Muscle layer of duodenum (tissue), 2 donors: ENCODE measurements at regions not wholly inside any gene's neighbourhood (a gene's known extent, or its start where the extent isn't known, plus 50 kb on each side); places are given as distances from the start of the nearest gene placed in this dataset.

ENCODE experiments used
- H3K27ac ChIP-seq: one replicate; pipeline ENCODE4 v1.7.0; 2013; ENCODE audit warnings: mild to moderate bottlenecking, low read length
- H3K27me3 ChIP-seq: one replicate; pipeline ENCODE4 v1.7.0; 2013; ENCODE audit warnings: low read depth, mild to moderate bottlenecking, control low read depth, low read length
- H3K36me3 ChIP-seq, 2 donors: one replicate each; pipeline ENCODE4 v1.7.0; 2013; ENCODE audit warnings: low read length in 2 of 2, control low read depth in 1 of 2, mild to moderate bottlenecking in 1 of 2; ENCODE audit not compliant: insufficient read depth in 2 of 2, control insufficient read depth in 1 of 2
- H3K4me1 ChIP-seq, 2 donors: one replicate each; pipeline ENCODE4 v1.7.0; 2013; ENCODE audit warnings: low read length in 2 of 2, mild to moderate bottlenecking in 2 of 2, control low read depth in 1 of 2, moderate library complexity in 1 of 2; ENCODE audit not compliant: insufficient read depth in 2 of 2, control insufficient read depth in 1 of 2
- H3K4me3 ChIP-seq, 2 donors: one replicate each; pipeline ENCODE4 v1.7.0; 2013; ENCODE audit warnings: low read length in 2 of 2, low read depth in 1 of 2, mild to moderate bottlenecking in 1 of 2
- H3K9me3 ChIP-seq, 2 donors: one replicate each; pipeline ENCODE4 v1.7.0; 2013; ENCODE audit warnings: low read length in 2 of 2, control low read depth in 1 of 2, mild to moderate bottlenecking in 1 of 2; ENCODE audit not compliant: control insufficient read depth in 1 of 2
- donor health status: healthy.

- Histone ChIP-seq H3K4me1 (no peaks in the 10 kb centered on the region), H3K4me3 (no peak overlapping the region), H3K27me3 (no peaks in the 10 kb centered on the region), H3K36me3 (no peaks in the 10 kb centered on the region), H3K27ac (no peak overlapping the region), H3K9me3 (peaks cover 16 to 37% of the 10 kb centered on the region in 2 donors)
Measured at GRCh38 chr22:44609400-44609988, 92.5 kb upstream of the PRR5 start.

- Histone ChIP-seq H3K4me1 (no peaks in the 10 kb centered on the region), H3K4me3 (no peak overlapping the region), H3K36me3 (no peaks in the 10 kb centered on the region), H3K9me3 (peaks cover 16 to 32% of the 10 kb centered on the region in 2 donors), H3K27ac (no peak overlapping the region), H3K27me3 (no peaks in the 10 kb centered on the region)
Measured at GRCh38 chr22:44608597-44609399, 93.2 kb upstream of the PRR5 start.

- H3K4me3 ChIP-seq: no peak overlapping the region
- H3K9me3 ChIP-seq: peaks cover under 1 to 9% of the 10 kb centered on the region in 2 donors
- H3K4me1 ChIP-seq: no peaks in the 10 kb centered on the region
- no peaks in the 10 kb centered on the region for H3K27me3 ChIP-seq
- H3K27ac ChIP-seq: no peak overlapping the region
- H3K36me3 ChIP-seq: no peaks in the 10 kb centered on the region
Measured at GRCh38 chr22:44606126-44606525, 95.9 kb upstream of the PRR5 start.

- peaks cover 0 to 5% of the 10 kb centered on the region in 2 donors for H3K9me3 ChIP-seq
- H3K27ac ChIP-seq: no peak overlapping the region
- H3K36me3 ChIP-seq: no peaks in the 10 kb centered on the region
- H3K27me3 ChIP-seq: no peaks in the 10 kb centered on the region
- H3K4me3 ChIP-seq: no peak overlapping the region
- H3K4me1 ChIP-seq: no peaks in the 10 kb centered on the region
Measured at GRCh38 chr22:44605486-44605885, 96.5 kb upstream of the PRR5 start.

GRCh38 chr22:44604991-44605390 is 97.0 kb upstream of the PRR5 start:
- H3K9me3 ChIP-seq: peaks cover 0 to 2% of the 10 kb centered on the region in 2 donors
- no peak overlapping the region for H3K27ac ChIP-seq
- H3K27me3 ChIP-seq: no peaks in the 10 kb centered on the region
- H3K4me1 ChIP-seq: no peaks in the 10 kb centered on the region
- H3K36me3 ChIP-seq: no peaks in the 10 kb centered on the region
- no peak overlapping the region for H3K4me3 ChIP-seq

- H3K4me1 ChIP-seq: no peaks in the 10 kb centered on the region
- no peak overlapping the region for H3K4me3 ChIP-seq
- H3K27ac ChIP-seq: no peak overlapping the region
- no peaks in the 10 kb centered on the region for H3K36me3 ChIP-seq
- no peaks in the 10 kb centered on the region for H3K27me3 ChIP-seq
- H3K9me3 ChIP-seq: no peaks in the 10 kb centered on the region
Measured at GRCh38 chr22:44604455-44604854, 97.5 kb upstream of the PRR5 start.

- Histone ChIP-seq H3K9me3 (no peaks in the 10 kb centered on the region), H3K27me3 (no peaks in the 10 kb centered on the region), H3K4me1 (no peaks in the 10 kb centered on the region), H3K4me3 (no peak overlapping the region), H3K36me3 (no peaks in the 10 kb centered on the region), H3K27ac (no peak overlapping the region)
Measured at GRCh38 chr22:44603767-44604166, 98.2 kb upstream of the PRR5 start.

GRCh38 chr22:44601725-44602124 is 100.3 kb upstream of the PRR5 start:
- no peaks in the 10 kb centered on the region for H3K9me3 ChIP-seq
- H3K27me3 ChIP-seq: no peaks in the 10 kb centered on the region
- no peaks in the 10 kb centered on the region for H3K4me1 ChIP-seq
- H3K27ac ChIP-seq: no peak overlapping the region
- no peak overlapping the region for H3K4me3 ChIP-seq
- no peaks in the 10 kb centered on the region for H3K36me3 ChIP-seq

- Histone ChIP-seq H3K36me3 (no peaks in the 10 kb centered on the region), H3K27me3 (no peaks in the 10 kb centered on the region)
Measured at GRCh38 chr22:44601189-44601588, 100.8 kb upstream of the PRR5 start.

GRCh38 chr22:44600207-44600785 is 101.7 kb upstream of the PRR5 start:
- no peak overlapping the region for H3K4me3 ChIP-seq
- H3K27me3 ChIP-seq: no peaks in the 10 kb centered on the region
- H3K36me3 ChIP-seq: no peaks in the 10 kb centered on the region
- no peaks in the 10 kb centered on the region for H3K4me1 ChIP-seq
- H3K9me3 ChIP-seq: no peaks in the 10 kb centered on the region
- H3K27ac ChIP-seq: no peak overlapping the region

More at GRCh38 chr22:44601189-44601588, 100.8 kb upstream of the PRR5 start:
- H3K9me3 ChIP-seq: no peaks in the 10 kb centered on the region
- no peaks in the 10 kb centered on the region for H3K4me1 ChIP-seq
- no peak overlapping the region for H3K27ac ChIP-seq
- no peak overlapping the region for H3K4me3 ChIP-seq

GRCh38 chr22:44599500-44600140 is 101.6 kb upstream of the RTL6 start:
- no peak overlapping the region for H3K4me3 ChIP-seq
- H3K27ac ChIP-seq: no peak overlapping the region
- no peaks in the 10 kb centered on the region for H3K27me3 ChIP-seq
- no peaks in the 10 kb centered on the region for H3K36me3 ChIP-seq
- no peaks in the 10 kb centered on the region for H3K9me3 ChIP-seq
- no peaks in the 10 kb centered on the region for H3K4me1 ChIP-seq
